ENCODE measurements at regions not wholly inside any gene's neighbourhood (a gene's known extent, or its start where the extent isn't known, plus 50 kb on each side); places are given as distances from the start of the nearest gene placed in this dataset.
"Not testable (repeated sequence)": the region's sequence is repeated elsewhere in the genome, so short reads cannot be mapped to it uniquely, and the experiment has no call there.

DNA sequence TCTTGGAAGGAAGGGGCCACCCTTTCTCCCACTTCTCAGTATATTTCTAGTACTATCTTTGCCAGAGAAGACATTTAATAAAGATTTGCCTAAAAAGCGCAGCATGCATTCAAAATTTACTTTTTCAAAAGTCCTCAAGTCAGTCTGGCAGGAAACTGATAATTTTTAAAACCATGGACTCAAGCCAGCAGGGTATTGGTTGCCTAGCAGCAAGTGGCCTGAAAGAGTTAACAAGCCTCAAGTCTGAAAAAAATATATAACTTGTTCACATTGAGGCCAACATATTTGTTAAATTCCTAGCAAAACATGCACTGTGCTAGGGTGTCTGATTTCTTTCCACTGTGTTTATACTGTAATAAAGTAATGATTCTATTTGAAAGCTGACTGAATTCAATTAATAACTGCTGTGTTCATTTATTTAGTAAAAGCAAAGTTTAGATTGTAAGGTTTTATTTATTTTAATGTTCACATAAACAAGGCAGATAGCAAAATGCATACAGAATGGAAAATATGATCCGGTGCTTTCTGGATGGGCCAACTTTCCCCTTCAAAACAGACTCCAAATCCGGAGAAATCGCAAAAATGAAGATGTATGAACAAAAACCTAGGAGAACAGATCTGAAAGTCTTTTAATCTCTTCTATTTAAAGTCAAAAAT lies 218.5 kb upstream of the FGF13 start:
- DNase-seq (ENCODE audit: low spot score): no peak

DNA sequence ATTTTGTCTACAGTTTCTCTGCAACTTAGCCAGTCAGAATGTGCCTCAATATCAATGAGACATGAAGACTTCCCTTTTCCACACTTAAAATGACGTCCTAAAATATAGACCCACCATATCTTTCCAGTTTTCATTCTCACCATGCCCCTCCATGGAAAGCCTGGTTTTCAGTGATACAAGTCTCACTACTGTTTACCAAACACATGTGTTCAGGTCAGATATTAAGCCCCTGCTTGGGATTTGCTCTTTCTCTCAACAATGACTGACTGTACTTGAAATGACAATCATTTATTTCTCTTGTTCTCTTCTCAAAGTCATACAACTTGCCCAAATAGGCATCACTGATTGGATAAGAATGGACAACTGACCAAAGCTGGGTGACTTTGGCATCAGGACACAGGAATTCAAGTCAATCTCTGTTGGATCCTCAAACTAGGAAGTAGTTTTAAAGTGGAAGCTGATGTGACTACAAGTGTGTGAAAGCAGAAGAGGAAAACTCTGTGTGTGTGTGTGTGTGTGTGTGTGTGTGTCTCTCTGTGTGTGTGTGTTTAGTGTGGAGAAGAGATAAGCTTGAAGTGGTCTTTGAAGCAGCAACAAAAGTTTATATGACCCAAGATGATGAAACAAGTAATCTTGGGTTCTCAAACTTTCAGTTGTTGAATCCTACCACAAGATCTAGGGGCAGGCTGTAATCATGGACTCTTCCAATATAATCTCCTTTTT lies 217.4 kb upstream of the FGF13 start:
- DNase-seq (ENCODE audit: low spot score): no peak

DNA sequence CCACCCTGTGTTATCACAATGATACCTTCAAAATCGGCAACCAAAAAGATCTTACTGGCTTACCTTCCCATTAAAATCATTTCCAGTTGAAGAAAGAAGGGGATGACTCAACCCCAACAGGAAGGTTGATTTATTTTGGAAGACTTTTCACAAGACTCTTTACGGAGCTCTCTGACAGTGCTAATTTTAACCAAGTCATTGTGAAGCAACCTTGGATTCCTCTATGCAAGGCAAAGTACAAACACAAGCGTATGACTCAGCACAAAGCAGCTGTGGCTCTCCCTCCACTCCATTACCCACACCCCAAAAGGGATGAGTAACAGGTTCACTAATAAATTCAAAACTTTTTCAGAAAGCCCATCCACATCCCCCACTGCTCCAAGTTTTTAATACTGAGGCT lies 213.8 kb upstream of the FGF13 start:
- DNase-seq (ENCODE audit: low spot score): no peak

GRCh38 chrX:138923805-138924204 lies 212.3 kb upstream of the FGF13 start:
- DNase-seq (ENCODE audit: low spot score): no peak

- no peak for DNase-seq (ENCODE audit: low spot score)
Observed at GRCh38 chrX:138921031-138921430, 209.5 kb upstream of the FGF13 start.

GRCh38 chrX:138917781-138918180 lies 206.3 kb upstream of the FGF13 start:
- no peak for DNase-seq (ENCODE audit: low spot score)

DNA sequence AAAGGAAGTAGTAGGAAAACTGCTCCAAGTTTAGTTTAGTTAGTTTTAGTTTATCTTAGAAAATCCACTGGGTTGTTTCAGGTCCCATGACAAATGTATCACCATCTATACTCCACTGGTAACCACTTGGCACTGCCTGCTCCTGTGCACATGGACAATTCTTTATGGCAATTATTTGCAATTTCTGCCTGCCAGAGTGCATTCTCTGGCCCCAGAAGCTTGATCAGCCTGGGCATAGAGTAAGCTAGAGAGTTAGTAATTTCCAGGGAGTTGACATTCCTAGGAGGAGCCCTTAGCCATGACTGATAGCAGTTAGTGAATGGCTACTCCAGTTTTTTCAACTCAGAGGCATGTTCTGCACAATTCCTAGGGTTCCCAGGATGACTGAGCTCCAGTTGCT lies 203.2 kb upstream of the FGF13 start:
- no peak for DNase-seq (ENCODE audit: low spot score)

DNA sequence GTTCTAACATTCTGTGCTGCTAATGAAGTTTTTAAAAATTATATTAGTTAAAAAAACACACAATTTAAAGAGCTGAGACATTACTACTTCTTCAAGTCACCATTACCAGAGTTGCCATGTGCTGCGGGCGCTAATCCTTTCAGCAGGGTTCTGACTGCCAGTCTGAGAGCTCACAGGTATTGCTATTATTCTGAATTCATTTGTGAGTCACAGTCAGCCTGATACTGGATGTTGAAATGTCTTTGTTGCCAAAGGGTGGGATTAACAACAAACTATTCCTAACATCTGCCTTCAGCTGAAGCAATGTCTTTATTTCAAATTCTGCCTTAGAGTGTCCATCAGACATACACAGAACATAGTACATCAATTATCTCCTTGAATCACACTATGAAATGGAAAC lies 197.1 kb upstream of the FGF13 start:
- DNase-seq (ENCODE audit: low spot score): no peak

DNA sequence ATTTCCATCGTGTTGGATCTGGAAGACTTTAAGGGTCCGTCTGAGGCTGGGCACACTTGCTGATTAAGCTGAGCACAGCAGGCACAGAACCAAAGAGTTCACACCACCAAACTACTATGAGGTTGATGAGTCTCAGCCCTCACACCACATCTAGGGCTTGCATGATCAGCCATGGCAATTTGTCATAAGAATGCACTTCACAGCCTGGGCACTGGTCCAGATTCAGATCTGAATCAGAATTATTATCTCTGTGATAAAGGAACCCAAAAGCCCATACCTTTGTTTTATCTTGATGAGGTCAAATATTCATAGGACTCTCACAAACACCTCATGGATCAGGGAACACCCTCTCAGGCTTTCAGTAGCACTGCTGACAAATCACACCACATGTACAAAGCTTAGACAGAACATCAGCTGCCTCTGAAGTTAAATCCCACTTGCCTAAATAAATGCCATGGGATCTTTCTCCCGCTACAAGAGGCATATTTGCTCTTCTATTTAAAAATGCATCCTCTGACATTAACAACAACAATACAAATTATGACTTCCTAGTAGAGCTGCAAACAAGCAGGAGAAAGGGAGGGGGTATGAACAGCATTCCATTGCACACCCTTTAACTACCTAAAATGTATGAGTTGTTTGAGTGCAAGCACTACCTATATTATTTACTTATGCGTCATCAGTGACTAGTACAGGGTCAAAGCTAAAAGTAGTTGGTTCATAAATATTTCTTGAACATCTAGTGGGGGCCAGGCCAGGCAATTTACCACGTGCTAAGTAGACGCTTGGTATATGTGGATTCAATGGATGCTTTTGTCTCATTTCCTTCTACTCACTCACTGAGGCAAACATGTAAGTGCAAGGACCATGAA lies 186.3 kb upstream of the FGF13 start:
- DNase-seq (ENCODE audit: low spot score): peak; percentile 1

DNA sequence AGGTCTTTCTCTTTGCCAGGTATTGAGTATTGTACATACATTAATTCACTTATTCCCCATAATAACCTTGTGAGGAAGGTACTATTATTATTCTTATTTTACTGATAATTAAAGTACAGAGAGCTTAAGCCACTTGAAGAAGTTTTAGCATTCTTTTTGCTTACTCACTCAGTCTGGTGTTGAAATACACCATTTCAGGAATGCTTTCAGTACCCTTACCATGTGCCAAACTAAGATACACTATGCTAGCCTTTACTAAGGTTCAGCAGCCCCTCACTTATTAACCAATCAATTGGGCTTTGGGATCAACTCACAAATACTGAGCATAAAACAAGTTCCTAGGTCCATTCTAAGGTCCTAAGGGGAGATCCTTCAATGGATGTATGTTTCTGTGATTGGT lies 179.0 kb upstream of the FGF13 start:
- DNase-seq (ENCODE audit: low spot score): no peak

DNA sequence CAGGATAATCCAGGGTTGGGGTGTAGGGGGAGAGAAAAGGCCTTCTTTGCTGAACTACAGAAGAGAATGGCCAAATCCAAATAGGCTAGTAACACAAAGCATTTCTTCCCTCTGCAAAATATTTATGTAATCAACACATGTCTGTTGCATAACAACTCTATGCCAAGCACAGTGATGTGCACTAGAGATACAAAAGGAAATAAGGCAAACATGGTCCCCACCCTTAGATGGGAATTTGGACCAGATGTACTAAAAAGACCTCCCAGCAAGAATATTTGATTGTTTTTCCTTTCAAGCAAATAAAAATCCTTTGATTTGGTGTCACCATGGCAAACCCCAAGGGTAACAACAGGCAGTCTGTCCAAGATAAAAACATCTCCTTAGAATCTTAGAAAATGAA lies 177.6 kb upstream of the FGF13 start:
- no peak for DNase-seq (ENCODE audit: low spot score)

DNA sequence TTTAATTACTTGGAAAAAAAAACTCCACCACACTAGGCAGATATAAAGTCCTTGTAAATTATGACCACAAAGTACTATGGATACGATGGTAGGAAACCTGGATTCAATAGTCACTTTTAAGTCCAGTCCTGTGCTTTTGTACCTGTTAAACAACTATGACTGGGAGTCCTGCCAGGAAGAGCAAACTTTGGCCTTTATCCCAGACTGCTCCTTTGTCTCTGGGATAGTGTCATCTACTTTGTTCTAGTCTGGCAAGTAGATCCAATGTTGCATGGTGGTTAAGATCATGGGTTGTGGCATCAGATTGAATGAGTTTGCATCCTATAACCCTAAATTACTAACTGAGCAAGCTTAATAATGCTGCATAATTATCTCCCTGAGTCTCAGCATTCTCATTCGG lies 175.3 kb upstream of the FGF13 start:
- no peak for DNase-seq (ENCODE audit: low spot score)

- DNase-seq (ENCODE audit: low spot score): no peak
Observed at GRCh38 chrX:138885886-138886285, 174.4 kb upstream of the FGF13 start.

GRCh38 chrX:138880293-138880692 lies 168.8 kb upstream of the FGF13 start:
- DNase-seq (ENCODE audit: low spot score): not testable (repeated sequence)

GRCh38 chrX:138877746-138878145 lies 166.2 kb upstream of the FGF13 start:
- no peak for DNase-seq (ENCODE audit: low spot score)

DNA sequence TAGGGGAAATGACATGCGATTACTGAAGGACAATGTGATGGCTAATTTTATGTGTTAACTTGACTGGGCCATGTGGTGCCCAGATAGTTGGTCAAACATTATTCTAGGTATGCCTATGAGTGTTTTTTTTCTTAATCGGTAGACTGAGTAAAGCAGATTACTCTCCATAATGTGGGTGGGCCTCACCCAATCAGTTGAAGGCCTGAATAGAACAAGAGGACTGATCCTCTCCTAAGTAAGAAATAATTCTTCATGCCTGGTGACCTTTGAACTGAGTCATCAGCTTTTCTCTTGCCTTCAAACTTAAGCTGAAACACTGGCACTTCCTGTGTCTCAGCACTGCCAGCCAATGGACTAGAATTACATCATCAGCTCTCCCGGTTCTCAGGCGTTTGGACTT lies 164.0 kb upstream of the FGF13 start:
- no peak for DNase-seq (ENCODE audit: low spot score)

DNA sequence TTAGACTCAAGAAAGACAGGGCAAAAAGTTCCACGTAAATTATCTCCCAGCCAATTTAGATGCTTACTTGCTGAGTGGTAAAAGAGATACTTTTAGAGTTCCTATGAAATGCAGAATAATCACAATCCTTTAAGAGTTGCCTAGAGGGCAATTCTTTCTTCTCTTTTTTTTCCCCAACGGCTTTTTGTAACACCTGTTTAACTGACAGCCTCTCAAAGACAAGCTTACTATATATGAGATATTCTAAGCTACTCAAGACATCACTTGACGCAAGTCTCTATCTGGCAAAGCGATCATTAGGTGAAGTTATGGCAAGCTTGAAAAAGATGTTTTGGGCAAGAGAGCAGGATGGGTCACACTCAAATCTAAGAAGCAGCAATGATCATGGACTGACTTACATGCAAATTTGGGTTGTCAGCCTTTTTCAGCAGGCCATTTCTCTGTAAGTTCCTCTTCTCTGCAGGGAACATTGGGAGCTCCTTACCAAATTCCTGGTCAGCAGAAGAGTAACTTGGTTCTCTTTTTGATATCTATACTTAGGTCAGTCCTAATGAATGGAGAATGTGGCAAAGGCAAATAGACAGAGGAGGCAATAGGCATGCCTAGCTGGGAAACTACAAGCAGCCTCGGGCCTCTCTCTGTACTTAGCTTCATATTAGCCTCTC lies 162.9 kb upstream of the FGF13 start:
- DNase-seq (ENCODE audit: low spot score): no peak

DNA sequence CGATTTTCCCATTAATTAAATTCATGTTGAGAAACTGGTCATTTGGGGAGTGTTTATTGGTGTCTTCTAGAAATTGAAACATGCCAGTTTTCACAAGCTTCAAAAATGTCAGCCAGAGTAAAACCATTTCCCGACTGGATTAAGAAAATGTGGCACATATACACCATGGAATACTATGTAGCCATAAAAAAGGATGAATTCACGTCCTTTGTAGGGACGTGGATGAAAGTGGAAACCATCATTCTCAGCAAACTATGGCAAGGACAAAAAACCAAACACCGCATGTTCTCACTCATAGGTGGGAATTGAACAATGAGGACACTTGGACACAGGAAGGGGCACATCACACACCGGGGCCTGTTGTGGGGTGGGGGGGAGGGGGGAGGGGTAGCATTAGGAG lies 162.1 kb upstream of the FGF13 start:
- DNase-seq (ENCODE audit: low spot score): not testable (repeated sequence)

- DNase-seq (ENCODE audit: low spot score): no peak
Observed at GRCh38 chrX:138872537-138872936, 161.0 kb upstream of the FGF13 start.

- DNase-seq (ENCODE audit: low spot score): no peak
Observed at GRCh38 chrX:138871739-138872138, 160.2 kb upstream of the FGF13 start.

GRCh38 chrX:138866643-138867042 lies 155.1 kb upstream of the FGF13 start:
- no peak for DNase-seq (ENCODE audit: low spot score)

GRCh38 chrX:138865093-138865649 lies 153.7 kb upstream of the FGF13 start:
- DNase-seq (ENCODE audit: low spot score): no peak

Measured in Ammon's horn (tissue), 1 donor.